Erythroblast (primary cell): ENCODE measurements at regions not wholly inside any gene's neighbourhood (a gene's known extent, or its start where the extent isn't known, plus 50 kb on each side); places are given as distances from the start of the nearest gene placed in this dataset.

Source experiments
- DNase-seq, 2 experiments: peaks; one replicate each; lab custom pipeline; 2025; lab: John Stamatoyannopoulos, UW
- GATA1 ChIP-seq: IDR thresholded peaks from 2 replicates; pipeline ENCODE4 v1.6.1; 2011; ENCODE audit warnings: low read depth, mild to moderate bottlenecking, control low read depth, low read length, moderate library complexity
- POLR2A ChIP-seq: IDR thresholded peaks from 2 replicates; pipeline ENCODE4 v1.6.1; 2011; ENCODE audit warnings: mild to moderate bottlenecking, low read length

GRCh38 chr2:602571-603359 lies 74.4 kb downstream of the TMEM18 start:
- no peak for DNase-seq
- TF ChIP-seq POLR2A (no peak), GATA1 (no peak)

GRCh38 chr2:601806-602455 lies 75.3 kb downstream of the TMEM18 start:
- no peak for DNase-seq
- TF ChIP-seq GATA1: no peak
- no peak for TF ChIP-seq POLR2A

GRCh38 chr2:601387-601698 lies 75.9 kb downstream of the TMEM18 start:
- no peak for TF ChIP-seq POLR2A
- TF ChIP-seq GATA1: no peak
- no peak for DNase-seq

GRCh38 chr2:600542-601386 lies 76.4 kb downstream of the TMEM18 start:
- TF ChIP-seq POLR2A: no peak
- TF ChIP-seq GATA1: no peak
- peak in 1 of 2 experiments; percentile 22 for DNase-seq

- DNase-seq: no peak
- TF ChIP-seq POLR2A (no peak), GATA1 (no peak)
Measured at GRCh38 chr2:599601-600000, 77.6 kb downstream of the TMEM18 start.

GRCh38 chr2:598058-598802 lies 79.0 kb downstream of the TMEM18 start:
- TF ChIP-seq POLR2A: no peak
- no peak for TF ChIP-seq GATA1
- DNase-seq: no peak

- no peak for DNase-seq
- TF ChIP-seq GATA1 (no peak), POLR2A (no peak)
Measured at GRCh38 chr2:595831-596592, 81.2 kb downstream of the TMEM18 start.

- DNase-seq: no peak
- no peak for TF ChIP-seq GATA1
- no peak for TF ChIP-seq POLR2A
Measured at GRCh38 chr2:595141-595815, 81.9 kb downstream of the TMEM18 start.

- no peak for TF ChIP-seq GATA1
- TF ChIP-seq POLR2A: no peak
Measured at GRCh38 chr2:594297-594949, 82.8 kb downstream of the TMEM18 start.

GRCh38 chr2:593356-594026 lies 83.7 kb downstream of the TMEM18 start:
- no peak for DNase-seq
- TF ChIP-seq GATA1 (no peak), POLR2A (no peak)

More at GRCh38 chr2:594297-594949, 82.8 kb downstream of the TMEM18 start:
- no peak for DNase-seq

- no peak for DNase-seq
- TF ChIP-seq GATA1 (no peak), POLR2A (no peak)
Measured at GRCh38 chr2:592737-593136, 84.5 kb downstream of the TMEM18 start.
